ENCODE measurements at regions not wholly inside any gene's neighbourhood (a gene's known extent, or its start where the extent isn't known, plus 50 kb on each side); places are given as distances from the start of the nearest gene placed in this dataset.

DNA sequence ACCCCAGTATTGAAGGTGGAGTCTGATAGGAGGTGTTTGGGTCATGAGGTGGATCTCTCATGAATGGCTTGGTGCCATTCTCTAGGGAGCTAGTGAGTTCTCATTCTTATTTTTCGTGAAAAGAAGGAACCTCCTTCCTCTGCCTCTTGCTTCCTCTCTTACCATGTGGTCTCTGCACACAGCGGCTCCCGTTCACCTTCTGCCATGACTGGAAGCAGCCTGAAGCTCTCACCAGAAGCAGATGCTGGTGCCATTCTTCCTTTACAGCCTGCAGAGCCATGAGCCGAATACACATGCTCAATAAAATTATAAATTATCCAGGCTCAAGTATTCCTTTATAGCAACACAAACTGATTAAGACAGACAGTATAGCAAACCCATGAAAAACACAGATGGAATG is 545.1 kb upstream of the C16orf82 start:
- dilution Hi-C loops (cut with MboI; ENCODE audit: extremely low pct_ligation_motif_present, low sequenced_read_pairs), result no loop called here
- Histone ChIP-seq H3K9ac (ENCODE audit: control insufficient read depth, extremely low read depth, insufficient read depth, low read length) (no peak overlapping the region), H3K9me1 (ENCODE audit: control insufficient read depth, extremely low read depth, insufficient read depth, low read length) (no peaks in the 10 kb centered on the region), H3K27me3 (ENCODE audit: control insufficient read depth, extremely low read depth, insufficient read depth, low read length) (no peaks in the 10 kb centered on the region), H3K4me1 (ENCODE audit: control insufficient read depth, extremely low read depth, insufficient read depth, low read length) (no peaks in the 10 kb centered on the region), H4K20me1 (ENCODE audit: control insufficient read depth, extremely low read depth, insufficient read depth, low read length) (no peaks in the 10 kb centered on the region), H3K36me3 (ENCODE audit: control insufficient read depth in 2 of 2, extremely low read depth in 1 of 2, insufficient read depth in 2 of 2, low read length in 2 of 2) (no peaks in the 10 kb centered on the region), H2AFZ (ENCODE audit: control insufficient read depth, low read length) (no peak overlapping the region), H3K4me3 (ENCODE audit: control insufficient read depth in 2 of 3, extremely low read depth in 1 of 3, insufficient read depth in 2 of 3, low read depth in 1 of 3, low read length in 3 of 3) (no peak overlapping the region), H3K4me2 (ENCODE audit: control insufficient read depth, extremely low read depth, insufficient read depth, low read depth, low read length) (no peak overlapping the region), H3K27ac (ENCODE audit: control insufficient read depth, insufficient read depth, low read length) (no peak overlapping the region), H3K79me2 (ENCODE audit: control insufficient read depth, insufficient read depth, low read length) (no peaks in the 10 kb centered on the region), H3K9me3 (ENCODE audit: control insufficient read depth, low read depth, low read length) (peaks cover 4% of the 10 kb centered on the region)
- FAIRE-seq (no peak), DNase-seq (ENCODE audit: low read depth, low spot score) (no peak)
- TF ChIP-seq, protein P1, sequence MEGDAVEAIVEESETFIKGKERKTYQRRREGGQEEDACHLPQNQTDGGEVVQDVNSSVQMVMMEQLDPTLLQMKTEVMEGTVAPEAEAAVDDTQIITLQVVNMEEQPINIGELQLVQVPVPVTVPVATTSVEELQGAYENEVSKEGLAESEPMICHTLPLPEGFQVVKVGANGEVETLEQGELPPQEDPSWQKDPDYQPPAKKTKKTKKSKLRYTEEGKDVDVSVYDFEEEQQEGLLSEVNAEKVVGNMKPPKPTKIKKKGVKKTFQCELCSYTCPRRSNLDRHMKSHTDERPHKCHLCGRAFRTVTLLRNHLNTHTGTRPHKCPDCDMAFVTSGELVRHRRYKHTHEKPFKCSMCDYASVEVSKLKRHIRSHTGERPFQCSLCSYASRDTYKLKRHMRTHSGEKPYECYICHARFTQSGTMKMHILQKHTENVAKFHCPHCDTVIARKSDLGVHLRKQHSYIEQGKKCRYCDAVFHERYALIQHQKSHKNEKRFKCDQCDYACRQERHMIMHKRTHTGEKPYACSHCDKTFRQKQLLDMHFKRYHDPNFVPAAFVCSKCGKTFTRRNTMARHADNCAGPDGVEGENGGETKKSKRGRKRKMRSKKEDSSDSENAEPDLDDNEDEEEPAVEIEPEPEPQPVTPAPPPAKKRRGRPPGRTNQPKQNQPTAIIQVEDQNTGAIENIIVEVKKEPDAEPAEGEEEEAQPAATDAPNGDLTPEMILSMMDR (optimal IDR thresholded peaks at IDR 0.05 in 1 of 3, IDR thresholded peaks at IDR 0.05 in 1 of 3, conservative IDR thresholded peaks at IDR 0.05 in 1 of 3; ENCODE audit: extremely low read depth in 1 of 3, insufficient read depth in 2 of 3, low read length in 3 of 3), result no peak
- no peak for TF ChIP-seq EZH2 (IDR thresholded peaks at IDR 0.05; ENCODE audit: low read length)

DNA sequence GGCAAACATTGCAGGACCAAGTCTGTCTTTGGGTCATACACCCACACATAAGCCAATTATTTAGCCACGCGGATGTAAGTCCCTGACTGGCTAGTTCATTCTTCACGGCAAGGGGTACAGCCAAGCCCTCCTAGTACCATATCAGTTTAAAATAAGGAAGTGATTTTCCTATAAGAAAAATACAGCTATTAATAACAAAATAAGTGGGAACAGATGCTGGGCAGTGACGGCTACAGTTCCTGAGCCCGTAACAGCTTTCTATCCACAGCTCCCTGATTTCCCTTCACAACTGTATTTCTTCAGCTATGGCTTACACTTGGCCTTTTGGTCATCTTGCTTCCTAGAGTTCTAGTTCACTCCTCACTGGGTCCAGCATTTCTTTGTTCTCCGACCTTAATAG is 542.4 kb upstream of the C16orf82 start:
- no peaks in the 10 kb centered on the region for H3K9me1 ChIP-seq (ENCODE audit: control insufficient read depth, extremely low read depth, insufficient read depth, low read length)
- dilution Hi-C loops (cut with MboI; ENCODE audit: extremely low pct_ligation_motif_present, low sequenced_read_pairs), result no loop called here
- H3K27ac ChIP-seq (ENCODE audit: control insufficient read depth, insufficient read depth, low read length), result no peak overlapping the region
- no peaks in the 10 kb centered on the region for H3K79me2 ChIP-seq (ENCODE audit: control insufficient read depth, insufficient read depth, low read length)
- FAIRE-seq (no peak), DNase-seq (ENCODE audit: low read depth, low spot score) (no peak)
- H3K9me3 ChIP-seq (ENCODE audit: control insufficient read depth, low read depth, low read length), result no peaks in the 10 kb centered on the region
- no peak overlapping the region for H3K9ac ChIP-seq (ENCODE audit: control insufficient read depth, extremely low read depth, insufficient read depth, low read length)
- H2AFZ ChIP-seq (ENCODE audit: control insufficient read depth, low read length), result no peak overlapping the region
- no peaks in the 10 kb centered on the region for H3K27me3 ChIP-seq (ENCODE audit: control insufficient read depth, extremely low read depth, insufficient read depth, low read length)
- no peaks in the 10 kb centered on the region for H3K4me1 ChIP-seq (ENCODE audit: control insufficient read depth, extremely low read depth, insufficient read depth, low read length)
- TF ChIP-seq, protein P1 (optimal IDR thresholded peaks at IDR 0.05 in 1 of 3, IDR thresholded peaks at IDR 0.05 in 1 of 3, conservative IDR thresholded peaks at IDR 0.05 in 1 of 3; ENCODE audit: extremely low read depth in 1 of 3, insufficient read depth in 2 of 3, low read length in 3 of 3), result no peak
- TF ChIP-seq EZH2 (IDR thresholded peaks at IDR 0.05; ENCODE audit: low read length), result no peak
- no peak overlapping the region for H3K4me3 ChIP-seq (ENCODE audit: control insufficient read depth in 2 of 3, extremely low read depth in 1 of 3, insufficient read depth in 2 of 3, low read depth in 1 of 3, low read length in 3 of 3)
- no peaks in the 10 kb centered on the region for H3K36me3 ChIP-seq (ENCODE audit: control insufficient read depth in 2 of 2, extremely low read depth in 1 of 2, insufficient read depth in 2 of 2, low read length in 2 of 2)
- H3K4me2 ChIP-seq (ENCODE audit: control insufficient read depth, extremely low read depth, insufficient read depth, low read depth, low read length), result no peak overlapping the region
- no peaks in the 10 kb centered on the region for H4K20me1 ChIP-seq (ENCODE audit: control insufficient read depth, extremely low read depth, insufficient read depth, low read length)
